ENCODE measurements at regions not wholly inside any gene's neighbourhood (a gene's known extent, or its start where the extent isn't known, plus 50 kb on each side); places are given as distances from the start of the nearest gene placed in this dataset.

GRCh38 chr12:94813314-94813713, 163.0 kb upstream of the TMCC3 start:
- DNase-seq, result no peak

GRCh38 chr12:94812345-94812744, 162.0 kb upstream of the TMCC3 start:
- no peak for DNase-seq

- DNase-seq, result no peak
Observed at GRCh38 chr12:94811611-94812010, 161.3 kb upstream of the TMCC3 start.

- DNase-seq, result no peak
Observed at GRCh38 chr12:94807951-94808350, 157.6 kb upstream of the TMCC3 start.

- DNase-seq, result no peak
Observed at GRCh38 chr12:94806617-94807016, 156.3 kb upstream of the TMCC3 start.

GRCh38 chr12:94805749-94806529, 155.6 kb upstream of the TMCC3 start:
- DNase-seq, result no peak

- DNase-seq, result no peak
Observed at GRCh38 chr12:94803939-94804338, 153.6 kb upstream of the TMCC3 start.

- no peak for DNase-seq
Observed at GRCh38 chr12:94802796-94803195, 152.4 kb upstream of the TMCC3 start.

- no peak for DNase-seq
Observed at GRCh38 chr12:94801745-94802144, 151.4 kb upstream of the TMCC3 start.

- DNase-seq, result no peak
Observed at GRCh38 chr12:94799136-94799535, 148.8 kb upstream of the TMCC3 start.

- DNase-seq, result no peak
Observed at GRCh38 chr12:94798113-94798512, 147.8 kb upstream of the TMCC3 start.

- DNase-seq, result no peak
Observed at GRCh38 chr12:94795520-94795919, 145.2 kb upstream of the TMCC3 start.

- no peak for DNase-seq
Observed at GRCh38 chr12:94795044-94795443, 144.7 kb upstream of the TMCC3 start.

GRCh38 chr12:94793191-94793595, 142.8 kb upstream of the TMCC3 start:
- no peak for DNase-seq

- no peak for DNase-seq
Observed at GRCh38 chr12:94792693-94793092, 142.3 kb upstream of the TMCC3 start.

- DNase-seq, result no peak
Observed at GRCh38 chr12:94791933-94792332, 141.6 kb upstream of the TMCC3 start.

- DNase-seq, result peak; percentile 52
Observed at GRCh38 chr12:94790825-94791224, 140.5 kb upstream of the TMCC3 start.

GRCh38 chr12:94790370-94790769, 140.0 kb upstream of the TMCC3 start:
- no peak for DNase-seq

GRCh38 chr12:94789510-94790225, 139.3 kb upstream of the TMCC3 start:
- no peak for DNase-seq

GRCh38 chr12:94788298-94788697, 137.9 kb upstream of the TMCC3 start:
- no peak for DNase-seq

GRCh38 chr12:94786906-94787305, 136.5 kb upstream of the TMCC3 start:
- no peak for DNase-seq

GRCh38 chr12:94783862-94784261, 133.5 kb upstream of the TMCC3 start:
- DNase-seq, result no peak

GRCh38 chr12:94783343-94783742, 133.0 kb upstream of the TMCC3 start:
- DNase-seq, result no peak

GRCh38 chr12:94781835-94782234, 131.5 kb upstream of the TMCC3 start:
- no peak for DNase-seq

- DNase-seq, result no peak
Observed at GRCh38 chr12:94779485-94779884, 129.1 kb upstream of the TMCC3 start.

Data from NCI-H1048 (cell line).